Esophagus squamous epithelium (tissue), 4 donors: ENCODE measurements at regions not wholly inside any gene's neighbourhood (a gene's known extent, or its start where the extent isn't known, plus 50 kb on each side); places are given as distances from the start of the nearest gene placed in this dataset.

Experiments
- CTCF ChIP-seq, 6 experiments: fragments of 450-650 bp in 4 of 6; fragments of 200-600 bp in 2 of 6; sonication (generic) in 2 of 6; IDR thresholded peaks; one replicate each; pipeline ENCODE4 v1.5.1; 2016 to 2019; ENCODE audit warnings: antibody characterized with exemption in 6 of 6, mild to moderate bottlenecking in 4 of 6, moderate library complexity in 4 of 6
- POLR2A ChIP-seq, 4 donors: fragments of 450-650 bp; IDR thresholded peaks; one replicate each; pipeline ENCODE4 v1.6.1; 2017; ENCODE audit warnings: antibody characterized with exemption in 4 of 4, mild to moderate bottlenecking in 4 of 4, moderate library complexity in 3 of 4

- TF ChIP-seq CTCF (IDR thresholded peaks at IDR 0.05): no peak
- TF ChIP-seq POLR2A (IDR thresholded peaks at IDR 0.05): no peak
Observed at GRCh38 chr12:123098780-123099179, 52.1 kb downstream of the PITPNM2 start.
